ENCODE measurements at regions not wholly inside any gene's neighbourhood (a gene's known extent, or its start where the extent isn't known, plus 50 kb on each side); places are given as distances from the start of the nearest gene placed in this dataset.

- TF ChIP-seq CTCF (IDR thresholded peaks at IDR 0.05), result no peak
These were observed 69.7 kb downstream of the SKA1 start for GRCh38 chr18:50444539-50444938.

- no peak for TF ChIP-seq CTCF (IDR thresholded peaks at IDR 0.05)
These were observed 71.8 kb downstream of the SKA1 start for GRCh38 chr18:50446629-50447028.

- no peak for TF ChIP-seq CTCF (IDR thresholded peaks at IDR 0.05)
These were observed 72.4 kb downstream of the SKA1 start for GRCh38 chr18:50447102-50447741.

GRCh38 chr18:50447952-50448351, 73.1 kb downstream of the SKA1 start:
- no peak for TF ChIP-seq CTCF (IDR thresholded peaks at IDR 0.05)

- TF ChIP-seq CTCF (IDR thresholded peaks at IDR 0.05), result no peak
These were observed 76.4 kb downstream of the SKA1 start for GRCh38 chr18:50451100-50451842.

GRCh38 chr18:50453014-50453680, 78.3 kb downstream of the SKA1 start:
- TF ChIP-seq CTCF (IDR thresholded peaks at IDR 0.05), result no peak

GRCh38 chr18:50453732-50454131, 78.9 kb downstream of the SKA1 start:
- no peak for TF ChIP-seq CTCF (IDR thresholded peaks at IDR 0.05)

All from LNCAP (cell line).